GM21723 (cell line): ENCODE measurements at regions not wholly inside any gene's neighbourhood (a gene's known extent, or its start where the extent isn't known, plus 50 kb on each side); places are given as distances from the start of the nearest gene placed in this dataset.

ENCODE experiments used
- ATAC-seq: cut with Tn5 transposase; IDR thresholded peaks from one replicate; pipeline ENCODE4 v1.9.1; 2021; ENCODE audit warnings: mild to moderate bottlenecking, moderate library complexity; ENCODE audit not compliant: unreplicated experiment

GRCh38 chr7:110322796-110323195 is 768.1 kb upstream of the LRRN3 start:
- no peak for ATAC-seq

- no peak for ATAC-seq
Observed at GRCh38 chr7:110326966-110327365, 764.0 kb upstream of the LRRN3 start.

- no peak for ATAC-seq
Observed at GRCh38 chr7:110336423-110336822, 754.5 kb upstream of the LRRN3 start.

GRCh38 chr7:110337646-110338045 is 753.3 kb upstream of the LRRN3 start:
- no peak for ATAC-seq

- ATAC-seq, result no peak
Observed at GRCh38 chr7:110347081-110347480, 743.8 kb upstream of the LRRN3 start.

- ATAC-seq, result no peak
Observed at GRCh38 chr7:110356438-110356837, 734.5 kb upstream of the LRRN3 start.

- no peak for ATAC-seq
Observed at GRCh38 chr7:110358028-110358427, 732.9 kb upstream of the LRRN3 start.

GRCh38 chr7:110371709-110372108 is 719.2 kb upstream of the LRRN3 start:
- ATAC-seq, result no peak

GRCh38 chr7:110372685-110373084 is 718.2 kb upstream of the LRRN3 start:
- no peak for ATAC-seq

- ATAC-seq, result no peak
Observed at GRCh38 chr7:110373416-110373815, 717.5 kb upstream of the LRRN3 start.

- no peak for ATAC-seq
Observed at GRCh38 chr7:110373859-110374258, 717.1 kb upstream of the LRRN3 start.

GRCh38 chr7:110375068-110375467 is 715.9 kb upstream of the LRRN3 start:
- no peak for ATAC-seq

- no peak for ATAC-seq
Observed at GRCh38 chr7:110382736-110383135, 708.2 kb upstream of the LRRN3 start.

- no peak for ATAC-seq
Observed at GRCh38 chr7:110386006-110386405, 704.9 kb upstream of the LRRN3 start.

GRCh38 chr7:110386913-110387312 is 704.0 kb upstream of the LRRN3 start:
- ATAC-seq, result no peak

GRCh38 chr7:110387689-110388088 is 703.2 kb upstream of the LRRN3 start:
- no peak for ATAC-seq

GRCh38 chr7:110388457-110388856 is 702.5 kb upstream of the LRRN3 start:
- ATAC-seq, result no peak

- ATAC-seq, result no peak
Observed at GRCh38 chr7:110396021-110396420, 694.9 kb upstream of the LRRN3 start.

GRCh38 chr7:110397927-110398660 is 692.8 kb upstream of the LRRN3 start:
- ATAC-seq, result no peak

- ATAC-seq, result no peak
Observed at GRCh38 chr7:110399421-110399820, 691.5 kb upstream of the LRRN3 start.

GRCh38 chr7:110400411-110400810 is 690.5 kb upstream of the LRRN3 start:
- ATAC-seq, result no peak

- ATAC-seq, result no peak
Observed at GRCh38 chr7:110407242-110407641, 683.7 kb upstream of the LRRN3 start.

GRCh38 chr7:110407706-110408105 is 683.2 kb upstream of the LRRN3 start:
- ATAC-seq, result no peak
